Calu3 (cell line): ENCODE measurements at regions not wholly inside any gene's neighbourhood (a gene's known extent, or its start where the extent isn't known, plus 50 kb on each side); places are given as distances from the start of the nearest gene placed in this dataset.

ENCODE experiments used
- BruUV-seq: library from RNA; stranded (reverse); fragments of 400-500 nt; replicated peaks from 2 replicates; lab custom pipeline; 2021; lab: Mats Ljungman, UMichigan
- CTCF ChIA-PET: fragments of 300-600 bp; sonication (Branson Sonifier 250); formaldehyde crosslinking; loops from one replicate; lab custom pipeline; 2022; ENCODE audit warnings: antibody characterized with exemption; lab: Charles Lee
- DNase-seq: peaks from one replicate; pipeline ENCODE4 v3.0.0; 2022
- H3K27ac Mint-ChIP-seq: one replicate; pipeline ENCODE4 v1.8.0; 2022; ENCODE audit warnings: mixed read lengths; ENCODE audit not compliant: unreplicated experiment
- H3K27me3 Mint-ChIP-seq: one replicate; pipeline ENCODE4 v1.8.0; 2022; ENCODE audit warnings: mixed read lengths; ENCODE audit not compliant: unreplicated experiment
- H3K36me3 Mint-ChIP-seq: one replicate; pipeline ENCODE4 v1.8.0; 2022; ENCODE audit warnings: mild to moderate bottlenecking, moderate library complexity, mixed read lengths; ENCODE audit not compliant: insufficient read depth, unreplicated experiment
- H3K4me1 Mint-ChIP-seq: one replicate; pipeline ENCODE4 v1.8.0; 2022; ENCODE audit warnings: mild to moderate bottlenecking, low read depth, mixed read lengths; ENCODE audit not compliant: unreplicated experiment
- H3K4me3 Mint-ChIP-seq: one replicate; pipeline ENCODE4 v1.8.0; 2022; ENCODE audit warnings: mild to moderate bottlenecking, low read depth, moderate library complexity, mixed read lengths; ENCODE audit not compliant: unreplicated experiment
- H3K9me3 Mint-ChIP-seq: one replicate; pipeline ENCODE4 v1.8.0; 2022; ENCODE audit warnings: low read depth, mixed read lengths; ENCODE audit not compliant: unreplicated experiment
- CTCF ChIP-seq: fragments of 200-600 bp; IDR thresholded peaks from one replicate; pipeline ENCODE4 v1.8.0; 2022; ENCODE audit warnings: antibody characterized with exemption; ENCODE audit not compliant: unreplicated experiment
- intact Hi-C: fragments of 100-400 bp; cut with micrococcal nuclease; formaldehyde crosslinking; loops from one replicate; pipeline ENCODE4 v1.10.0; 2022; ENCODE audit not compliant: unreplicated experiment

GRCh38 chr6:95790787-95791186, 213.5 kb downstream of the MANEA start:
- Mint-ChIP-seq H3K4me1 (peaks cover 7% of the 10 kb centered on the region), H3K27ac (no peak overlapping the region), H3K9me3 (peaks cover 5% of the 10 kb centered on the region), H3K36me3 (no peaks in the 10 kb centered on the region), H3K4me3 (no peak overlapping the region), H3K27me3 (no peaks in the 10 kb centered on the region)
- CTCF ChIA-PET = no interaction called here
- TF ChIP-seq CTCF = no peak
- DNase-seq = no peak
- BruUV-seq = no TSS peak
- intact Hi-C loops = no loop called here

GRCh38 chr6:95794749-95795148, 217.4 kb downstream of the MANEA start:
- intact Hi-C loops = no loop called here
- Mint-ChIP-seq H3K4me1 (peaks cover 7% of the 10 kb centered on the region), H3K4me3 (no peak overlapping the region), H3K27ac (no peak overlapping the region), H3K36me3 (no peaks in the 10 kb centered on the region), H3K27me3 (no peaks in the 10 kb centered on the region), H3K9me3 (peaks cover 5% of the 10 kb centered on the region)
- TF ChIP-seq CTCF = no peak
- CTCF ChIA-PET = no interaction called here
- no peak for DNase-seq
- no TSS peak for BruUV-seq

GRCh38 chr6:95795927-95796326, 218.6 kb downstream of the MANEA start:
- no peaks in the 10 kb centered on the region for H3K36me3 Mint-ChIP-seq
- H3K4me3 Mint-ChIP-seq = no peak overlapping the region
- TF ChIP-seq CTCF = no peak
- no peaks in the 10 kb centered on the region for H3K27me3 Mint-ChIP-seq
- H3K4me1 Mint-ChIP-seq = peaks cover 1% of the 10 kb centered on the region
- DNase-seq = no peak
- H3K9me3 Mint-ChIP-seq = peaks cover 5% of the 10 kb centered on the region
- intact Hi-C loops = no loop called here
- no peak overlapping the region for H3K27ac Mint-ChIP-seq
- BruUV-seq = no TSS peak
- CTCF ChIA-PET = no interaction called here

GRCh38 chr6:95797054-95797453, 218.7 kb upstream of the FUT9 start:
- Mint-ChIP-seq H3K4me3 (no peak overlapping the region), H3K36me3 (no peaks in the 10 kb centered on the region), H3K9me3 (peaks cover 5% of the 10 kb centered on the region), H3K27me3 (no peaks in the 10 kb centered on the region), H3K4me1 (no peaks in the 10 kb centered on the region), H3K27ac (no peak overlapping the region)
- no peak for DNase-seq
- BruUV-seq = no TSS peak
- intact Hi-C loops = no loop called here
- no peak for TF ChIP-seq CTCF
- CTCF ChIA-PET = no interaction called here
